NT2/D1 (cell line): ENCODE measurements at regions not wholly inside any gene's neighbourhood (a gene's known extent, or its start where the extent isn't known, plus 50 kb on each side); places are given as distances from the start of the nearest gene placed in this dataset.

Experiments used
- SUZ12 ChIP-seq: IDR thresholded peaks from 2 replicates; pipeline ENCODE4 v1.6.1; 2011; ENCODE audit not compliant: insufficient read length, insufficient read depth; ENCODE audit errors: extremely low read depth
- YY1 ChIP-seq: IDR thresholded peaks from 2 replicates; pipeline ENCODE4 v1.6.1; 2011; ENCODE audit not compliant: insufficient read length, insufficient read depth
- ZNF274 ChIP-seq: IDR thresholded peaks from 2 replicates; pipeline ENCODE4 v1.6.1; 2011; ENCODE audit warnings: mild to moderate bottlenecking, low read depth, low read length

- TF ChIP-seq YY1 (no peak), ZNF274 (no peak), SUZ12 (no peak)
These were observed 103.8 kb downstream of the RNASET2 start for GRCh38 chr6:166852451-166852975.
